ENCODE measurements at regions not wholly inside any gene's neighbourhood (a gene's known extent, or its start where the extent isn't known, plus 50 kb on each side); places are given as distances from the start of the nearest gene placed in this dataset.

DNA sequence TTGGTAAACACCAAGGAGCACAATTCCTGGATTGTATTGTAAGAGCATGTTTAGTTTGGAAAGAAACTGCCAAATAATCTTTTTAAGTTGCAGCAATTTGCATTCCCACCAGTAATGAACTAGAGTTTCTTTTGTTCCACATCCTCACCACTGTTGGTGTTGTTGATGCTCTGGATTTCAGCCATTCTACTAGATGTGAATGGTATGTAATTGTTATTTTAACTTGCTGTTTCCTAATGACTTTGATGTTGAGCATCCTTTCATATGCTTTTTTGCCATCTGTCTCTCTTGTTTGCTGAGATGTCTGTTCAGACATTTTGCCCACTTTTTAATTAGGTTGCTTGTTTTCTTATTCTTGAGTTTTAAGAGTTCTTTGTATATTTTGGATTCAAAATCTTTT lies 1654.1 kb downstream of the GRIK2 start:
- DNase-seq (ENCODE audit: low read depth in 2 of 2) = no peak

DNA sequence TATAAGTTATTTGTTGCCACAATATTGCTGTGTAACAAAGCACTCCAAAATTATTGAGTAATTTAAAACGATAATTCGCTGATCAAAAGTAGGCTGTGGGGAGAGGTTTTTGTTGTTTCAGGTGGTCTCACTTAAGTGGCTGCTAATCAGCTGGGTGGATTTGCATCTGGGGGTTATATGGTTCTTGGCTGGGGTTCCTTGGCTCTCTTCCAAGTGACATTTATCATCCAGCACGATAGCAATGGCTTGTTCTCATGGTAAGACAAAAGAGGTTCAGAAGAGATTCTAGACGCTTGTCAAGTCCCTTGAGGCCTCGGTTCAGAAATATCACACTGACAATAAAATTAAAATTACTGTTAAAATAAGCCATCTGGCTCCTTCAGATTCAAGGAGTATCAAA lies 1648.8 kb downstream of the GRIK2 start:
- no peak for DNase-seq (ENCODE audit: low read depth in 2 of 2)

DNA sequence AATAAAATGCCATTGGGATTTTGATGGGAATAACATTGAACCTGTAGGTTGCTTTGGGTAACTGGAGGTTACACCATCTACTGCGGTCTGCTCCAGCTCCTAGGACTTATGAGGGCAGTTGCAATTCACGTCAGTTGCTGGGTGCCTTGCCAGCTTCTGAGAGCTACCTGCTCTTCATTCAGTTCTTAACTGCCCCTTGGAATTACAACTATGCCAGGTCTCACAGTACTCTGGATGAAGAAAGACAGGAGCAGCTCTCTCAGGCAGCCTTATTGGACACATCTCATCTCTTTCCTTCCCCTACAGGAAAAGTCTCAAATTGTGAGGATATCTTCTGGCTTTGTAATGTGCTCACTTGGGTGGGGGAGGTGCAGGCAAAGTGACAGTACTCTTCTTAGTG lies 1643.3 kb downstream of the GRIK2 start:
- DNase-seq (ENCODE audit: low read depth in 2 of 2) = no peak

DNA sequence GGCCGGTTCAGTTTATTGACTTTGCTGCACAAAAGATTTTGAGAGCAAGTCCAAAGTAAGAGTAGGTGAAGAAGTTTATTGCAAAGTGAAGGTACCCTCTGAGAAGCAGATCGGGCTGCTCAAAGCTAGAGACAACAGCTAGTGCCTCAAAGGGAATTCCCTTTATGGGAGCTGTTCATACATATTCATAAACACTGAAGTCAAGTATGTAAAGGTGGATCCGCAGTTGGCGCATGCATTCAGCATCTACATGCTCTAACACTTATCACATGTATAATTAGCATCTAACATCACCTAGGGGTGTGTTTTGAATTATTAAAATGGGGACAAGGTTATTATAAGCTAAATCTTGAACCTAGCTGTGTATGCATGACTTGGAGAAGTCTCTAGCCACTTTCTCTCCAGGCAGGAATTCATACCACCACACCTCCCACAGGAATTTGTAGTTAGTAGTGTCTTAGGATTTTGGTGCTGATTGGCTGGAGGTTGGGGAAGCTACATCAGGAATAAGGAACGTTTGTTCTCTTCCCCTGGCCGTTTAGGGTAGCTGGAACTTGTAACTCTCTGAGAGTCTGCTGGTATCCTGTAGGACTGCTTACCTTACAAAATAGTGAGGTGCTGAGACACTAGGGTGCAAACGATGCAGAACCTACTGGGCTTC lies 1633.9 kb downstream of the GRIK2 start:
- no peak for DNase-seq (ENCODE audit: low read depth in 2 of 2)

DNA sequence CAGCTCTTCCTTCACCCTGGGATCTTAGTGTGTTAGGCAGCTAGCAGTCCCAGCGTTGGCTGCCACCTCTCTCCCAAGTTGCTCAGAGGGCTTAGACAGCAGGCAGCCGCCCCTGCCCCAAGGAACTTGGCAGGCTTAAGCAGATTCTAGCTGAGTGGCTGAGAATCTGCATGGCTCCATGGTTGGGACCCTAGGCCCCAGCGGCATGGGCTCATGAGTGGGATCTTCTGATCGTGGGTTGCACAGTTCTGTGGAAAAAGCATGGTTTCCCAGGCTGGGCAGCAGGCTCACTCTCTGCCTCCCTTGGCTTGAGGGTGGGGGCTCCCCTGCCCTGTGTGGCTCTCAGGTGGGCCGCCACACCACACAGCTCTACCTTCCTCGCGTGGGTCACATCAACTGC lies 1624.9 kb downstream of the GRIK2 start:
- no peak for DNase-seq (ENCODE audit: low read depth in 2 of 2)

DNA sequence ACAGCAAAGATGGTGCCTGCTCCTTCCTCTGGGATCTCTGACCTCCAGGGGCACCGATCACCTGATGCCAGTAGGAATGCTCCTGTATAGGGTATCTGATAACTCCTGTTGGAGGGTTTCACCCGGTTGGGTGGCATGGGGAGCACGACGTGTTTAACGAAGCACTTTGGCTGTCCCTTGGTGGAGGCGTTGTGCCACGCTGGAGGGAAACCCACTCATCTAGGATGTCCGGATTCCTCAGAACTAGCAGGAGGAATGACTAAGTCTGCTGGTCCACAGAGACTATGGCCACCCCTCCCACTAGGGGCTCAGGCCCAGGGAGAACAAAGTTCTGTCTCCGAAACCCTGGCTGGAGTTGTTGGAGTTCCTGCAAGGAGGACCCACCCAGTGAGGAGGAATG lies 1624.4 kb downstream of the GRIK2 start:
- DNase-seq (ENCODE audit: low read depth in 2 of 2) = no peak

DNA sequence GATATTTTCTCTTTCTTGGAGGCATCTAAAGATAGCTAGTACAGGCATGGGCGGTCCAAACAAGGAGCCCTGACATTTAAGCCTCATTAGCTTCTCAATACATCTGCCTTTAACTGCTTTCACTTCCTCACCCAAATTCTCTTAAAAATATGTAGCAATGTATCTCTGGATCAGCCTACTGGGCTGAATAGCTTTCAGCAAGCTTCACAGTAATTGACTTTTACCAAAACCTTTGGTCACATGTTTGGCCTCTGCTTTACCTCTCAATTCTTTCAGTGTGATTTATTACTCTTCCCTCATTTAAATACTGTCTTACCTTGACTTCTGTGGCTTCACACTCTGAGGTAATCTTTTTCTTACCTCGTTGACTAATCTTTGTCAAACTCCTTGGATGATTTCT lies 1618.1 kb downstream of the GRIK2 start:
- DNase-seq (ENCODE audit: low read depth in 2 of 2) = no peak

DNA sequence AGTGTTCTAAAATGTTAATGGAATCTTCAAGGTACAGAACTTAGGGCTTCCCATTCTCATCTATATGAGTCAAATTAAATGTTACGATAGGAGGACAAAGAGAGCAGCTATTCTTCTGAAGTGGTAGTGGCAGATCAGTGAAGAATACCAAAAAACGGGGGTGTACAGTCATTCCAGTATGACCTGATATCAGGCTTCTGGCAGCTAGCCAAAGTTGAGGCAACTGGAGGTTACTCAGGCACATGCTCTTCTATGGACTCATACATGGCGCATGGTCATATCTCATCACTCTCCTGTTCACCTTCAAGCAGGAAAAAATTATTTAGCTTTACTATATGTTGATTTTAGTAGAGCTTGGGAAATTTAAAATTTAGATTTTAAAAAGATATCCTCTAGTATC lies 1608.8 kb downstream of the GRIK2 start:
- no peak for DNase-seq (ENCODE audit: low read depth in 2 of 2)

DNA sequence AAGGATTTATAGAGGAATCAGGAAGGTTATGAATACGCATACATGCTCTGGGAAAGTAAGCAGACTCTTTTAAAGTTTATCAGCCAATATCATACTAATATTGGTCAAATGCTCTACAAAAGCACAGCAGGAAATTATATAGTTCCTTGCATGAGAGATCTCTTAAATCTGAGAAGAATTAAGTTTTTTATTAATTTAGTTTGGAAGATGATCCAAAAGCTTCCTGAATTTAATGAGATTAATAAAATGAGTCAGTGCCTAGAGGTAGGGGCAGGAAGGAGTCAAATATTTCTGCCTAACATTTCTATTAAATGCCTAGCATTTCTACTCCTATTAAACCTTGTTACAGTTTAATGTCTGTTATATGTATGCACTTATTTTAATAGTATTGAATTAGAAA lies 1608.2 kb downstream of the GRIK2 start:
- DNase-seq (ENCODE audit: low read depth in 2 of 2) = no peak

DNA sequence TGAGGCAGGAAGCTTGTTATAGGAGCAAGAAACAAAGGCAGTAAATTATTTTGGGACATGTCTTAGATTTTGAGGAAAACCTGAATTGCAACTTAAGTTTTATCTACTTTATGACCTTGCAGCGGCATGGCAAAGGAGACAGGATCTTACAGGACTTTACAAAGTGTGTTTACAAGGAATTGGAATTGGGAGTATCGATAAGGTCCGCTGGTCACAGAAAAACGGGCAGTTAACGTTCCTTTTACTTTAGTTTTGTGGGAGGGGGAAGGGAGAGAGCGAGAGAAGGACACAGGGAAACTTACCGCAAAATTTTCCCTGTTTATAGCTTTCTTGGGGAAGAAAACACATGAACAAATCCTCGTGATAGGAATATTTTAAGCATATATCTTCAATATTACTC lies 1607.2 kb downstream of the GRIK2 start:
- no peak for DNase-seq (ENCODE audit: low read depth in 2 of 2)

DNA sequence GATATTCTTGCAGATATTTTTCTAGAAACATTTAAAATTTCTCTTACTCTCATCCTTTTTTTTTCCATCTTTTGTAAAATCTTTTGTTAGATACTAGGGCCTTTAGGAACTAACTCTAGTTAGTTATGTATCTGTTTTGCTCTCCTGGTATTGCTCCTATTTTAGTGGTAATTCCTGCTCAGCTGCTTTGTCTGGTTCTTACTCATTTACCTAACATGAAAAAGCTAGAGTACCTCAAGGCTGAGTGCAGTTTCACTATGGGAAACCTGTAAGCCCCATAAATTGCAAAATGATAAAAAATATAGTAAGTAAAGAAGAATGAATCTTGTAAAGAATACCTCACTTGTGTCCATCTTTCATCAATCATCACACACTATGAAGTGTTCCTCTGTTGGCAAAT lies 1602.0 kb downstream of the GRIK2 start:
- no peak for DNase-seq (ENCODE audit: low read depth in 2 of 2)

DNA sequence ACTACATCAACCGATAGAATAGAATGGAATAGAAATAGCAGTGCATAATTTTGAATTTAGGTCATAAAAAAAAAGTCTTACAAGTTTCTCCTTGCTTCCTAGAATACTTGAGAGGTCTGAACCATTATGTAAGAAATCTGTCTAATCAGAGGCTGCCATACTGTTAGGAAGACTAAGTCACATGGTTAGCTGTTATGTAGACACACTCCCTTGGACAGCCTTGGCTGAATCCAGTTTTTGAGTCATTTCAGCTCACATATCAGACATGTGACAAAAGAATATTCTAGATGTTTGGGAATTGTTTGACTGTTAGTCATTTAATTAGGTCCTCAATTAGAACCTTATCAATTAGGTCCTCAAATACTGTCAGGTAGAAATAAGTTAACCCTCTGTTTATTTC lies 1601.4 kb downstream of the GRIK2 start:
- no peak for DNase-seq (ENCODE audit: low read depth in 2 of 2)

DNA sequence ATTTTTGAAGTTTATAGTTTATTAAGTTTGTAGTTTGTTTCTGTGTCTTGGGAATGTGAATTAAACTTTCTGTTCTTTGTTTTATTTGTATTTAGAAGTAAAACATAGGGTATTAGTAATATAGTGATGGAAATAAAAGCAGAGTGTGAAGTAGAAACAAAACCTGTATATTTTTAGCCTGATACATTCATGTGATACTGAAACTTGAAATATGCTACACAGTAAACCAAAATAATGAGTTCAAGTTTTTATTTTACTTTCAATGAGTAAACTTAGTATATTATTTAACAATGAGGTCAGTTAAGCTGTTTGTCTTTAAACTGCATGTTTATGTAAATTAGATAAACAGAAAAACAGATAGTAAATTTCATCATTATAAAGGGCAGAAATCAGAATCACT lies 1592.6 kb downstream of the GRIK2 start:
- DNase-seq (ENCODE audit: low read depth in 2 of 2) = no peak

DNA sequence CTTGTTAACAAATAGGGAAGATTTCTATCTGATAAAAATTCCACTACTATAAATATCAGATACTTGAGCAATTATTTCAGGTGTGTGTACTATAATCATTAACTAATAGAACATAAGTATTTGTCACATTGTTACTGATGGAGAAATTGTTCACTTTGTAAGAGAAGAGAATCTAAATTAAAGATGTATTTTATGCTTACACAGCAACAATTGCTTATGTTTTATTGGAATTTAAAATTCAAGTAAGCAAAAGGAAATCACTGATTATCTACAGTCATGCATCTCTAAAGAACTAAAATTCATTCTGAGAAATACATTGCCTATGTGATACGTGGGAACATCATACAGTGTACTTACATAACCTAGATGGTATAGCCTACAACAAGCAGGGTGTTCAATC lies 1590.8 kb downstream of the GRIK2 start:
- no peak for DNase-seq (ENCODE audit: low read depth in 2 of 2)

DNA sequence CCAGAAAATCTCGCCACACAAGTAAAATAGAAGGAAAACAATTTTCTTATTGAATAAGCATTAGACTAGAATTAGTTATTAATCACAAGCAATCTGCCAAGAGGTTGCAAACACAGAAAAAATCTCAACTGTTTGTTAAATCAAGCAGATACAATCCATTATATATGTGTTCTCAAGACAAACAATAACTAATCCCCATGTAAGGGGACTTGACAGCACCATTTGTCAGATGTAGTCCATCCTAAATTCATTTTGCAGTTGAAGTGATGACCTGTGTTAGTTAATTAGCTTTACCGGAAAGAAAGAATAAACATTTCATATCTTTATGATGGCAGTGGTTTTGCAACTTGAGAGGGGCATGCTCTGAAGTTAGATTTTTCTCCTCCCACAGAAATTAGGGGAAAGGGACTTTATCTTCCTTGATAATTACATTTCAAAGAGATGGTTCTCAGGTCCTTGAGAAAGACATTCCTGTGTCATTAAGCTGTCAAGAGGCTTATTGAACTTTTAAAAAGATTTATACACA lies 1588.0 kb downstream of the GRIK2 start:
- DNase-seq (ENCODE audit: low read depth in 2 of 2) = no peak

DNA sequence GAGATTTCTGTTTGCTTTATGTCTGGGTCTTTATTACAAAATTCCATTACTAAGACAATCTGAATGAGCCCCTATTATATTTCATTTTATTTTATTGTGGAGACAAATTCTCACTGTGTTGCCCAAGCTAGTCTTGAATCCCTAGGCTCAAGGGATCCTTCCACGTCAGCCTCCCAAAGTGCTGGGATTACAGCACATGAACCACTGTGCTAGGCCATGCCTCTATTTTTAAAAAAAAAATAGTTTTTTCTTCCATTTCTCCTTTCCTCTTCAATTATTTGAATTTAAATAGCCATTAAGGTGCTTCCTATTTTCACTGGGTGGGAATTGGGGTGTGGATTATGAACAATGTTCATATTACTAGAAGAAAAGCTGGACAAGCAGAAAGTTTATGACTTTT lies 1587.4 kb downstream of the GRIK2 start:
- no peak for DNase-seq (ENCODE audit: low read depth in 2 of 2)

DNA sequence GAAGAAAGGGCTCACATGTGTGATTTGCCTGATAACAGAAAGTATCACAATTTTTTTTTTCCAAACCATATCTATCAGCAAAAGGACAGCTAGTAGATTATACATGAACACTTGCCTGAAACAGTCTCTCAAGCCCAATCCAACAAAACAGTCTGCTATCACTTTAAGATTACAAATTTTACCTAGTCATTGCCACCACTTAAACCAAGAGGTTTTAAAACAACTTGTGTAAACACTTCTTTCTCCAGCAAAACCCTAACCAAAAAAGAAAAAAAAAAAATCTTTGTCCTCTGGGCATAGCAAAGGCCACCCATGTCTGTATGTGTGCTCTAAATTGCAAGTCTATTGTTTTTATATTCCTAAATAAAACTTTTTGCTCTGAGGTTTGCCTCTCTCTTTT lies 1568.4 kb downstream of the GRIK2 start:
- DNase-seq (ENCODE audit: low read depth in 2 of 2) = no peak

DNA sequence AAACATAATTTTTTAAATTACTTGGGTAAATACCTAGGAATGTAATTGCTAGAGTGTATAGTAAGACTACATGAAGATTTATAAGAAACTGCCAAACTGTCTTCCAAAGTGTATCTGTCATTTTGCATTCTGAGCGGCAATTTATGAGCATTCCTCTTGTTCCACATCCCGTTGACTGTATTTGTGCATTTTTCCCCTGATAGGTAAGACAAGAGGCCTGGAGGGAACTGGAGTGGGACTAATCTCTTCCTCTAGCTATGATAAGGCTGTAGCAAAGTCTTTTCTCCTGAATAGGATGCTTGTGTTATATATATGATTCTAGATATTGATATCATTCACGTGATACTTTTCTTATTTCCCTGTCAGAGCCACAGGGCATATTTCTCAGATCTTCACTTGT lies 1557.5 kb downstream of the GRIK2 start:
- no peak for DNase-seq (ENCODE audit: low read depth in 2 of 2)

DNA sequence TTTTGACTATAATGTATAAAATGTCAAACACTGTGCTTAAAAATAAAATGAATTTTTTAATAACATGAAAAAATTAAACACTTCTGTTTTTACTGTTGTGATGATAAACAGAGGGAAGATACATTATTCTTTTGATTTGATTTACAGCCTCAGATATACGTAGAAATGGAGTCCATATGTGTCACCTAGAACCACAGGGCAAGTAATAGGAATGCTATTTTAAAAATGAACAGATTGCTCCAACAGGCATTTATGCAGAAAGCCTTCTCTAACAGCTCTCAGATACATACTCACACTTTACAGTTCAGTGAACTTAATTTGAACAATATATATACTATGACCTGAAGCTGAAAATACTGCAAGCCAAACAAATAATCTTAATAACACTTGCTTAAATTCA lies 1551.0 kb downstream of the GRIK2 start:
- no peak for DNase-seq (ENCODE audit: low read depth in 2 of 2)

DNA sequence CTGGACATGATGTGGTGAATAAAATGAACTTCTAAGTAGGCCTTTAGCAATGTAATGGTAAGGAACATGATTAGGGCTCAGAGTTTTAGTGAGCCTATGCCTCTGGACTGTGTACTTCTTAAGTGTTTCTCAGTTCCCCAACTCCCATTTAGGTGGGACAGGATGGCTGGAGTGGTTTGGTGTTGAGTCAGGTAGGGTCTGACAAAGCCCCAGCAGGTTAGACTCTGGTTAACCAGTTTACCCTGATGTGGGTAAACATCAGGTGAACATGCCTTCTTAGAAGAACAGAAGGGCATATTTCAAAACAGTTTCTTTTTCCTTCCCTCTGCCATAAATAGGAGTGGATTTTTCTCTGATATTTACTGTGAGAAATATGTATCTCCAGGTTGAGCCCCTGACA lies 1548.7 kb downstream of the GRIK2 start:
- DNase-seq (ENCODE audit: low read depth in 2 of 2) = no peak

DNA sequence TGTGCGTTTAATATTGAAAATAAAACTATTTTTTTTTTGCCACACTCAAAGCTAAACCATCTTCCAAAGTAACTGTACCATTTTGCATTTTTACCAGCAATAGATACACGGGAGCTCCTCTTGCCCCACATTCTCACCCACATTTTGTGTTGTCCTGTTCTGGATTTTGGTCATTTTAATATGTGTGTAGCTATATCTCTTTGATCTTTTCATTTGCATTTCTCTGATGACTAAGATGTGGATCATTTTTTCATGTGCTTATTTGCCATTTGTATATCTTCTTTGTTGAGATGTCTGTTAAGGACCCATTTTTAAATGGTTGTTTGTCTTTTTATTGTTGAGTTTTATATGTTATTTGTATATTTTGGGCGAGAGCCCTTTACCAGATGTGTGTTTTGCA lies 1543.5 kb downstream of the GRIK2 start:
- DNase-seq (ENCODE audit: low read depth in 2 of 2) = no peak

DNA sequence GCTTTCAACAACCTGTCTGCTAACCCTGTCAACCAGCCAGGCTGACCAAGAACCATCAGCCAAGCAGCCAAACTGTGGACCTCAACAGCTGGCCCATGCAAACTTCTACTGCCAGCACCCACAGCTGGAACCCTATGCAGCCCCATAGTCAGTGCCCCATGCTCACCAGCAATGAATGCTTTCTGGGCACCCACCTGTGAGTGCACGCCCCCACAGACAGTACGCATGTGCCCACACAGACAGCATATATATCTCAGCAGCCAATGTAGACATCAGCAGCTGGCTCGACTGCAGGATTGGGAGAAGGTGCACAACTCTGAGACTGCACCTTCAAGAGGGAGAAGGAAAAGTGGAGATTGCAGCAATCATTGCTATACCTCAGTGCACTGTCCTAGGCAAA lies 1534.6 kb downstream of the GRIK2 start:
- no peak for DNase-seq (ENCODE audit: low read depth in 2 of 2)

DNA sequence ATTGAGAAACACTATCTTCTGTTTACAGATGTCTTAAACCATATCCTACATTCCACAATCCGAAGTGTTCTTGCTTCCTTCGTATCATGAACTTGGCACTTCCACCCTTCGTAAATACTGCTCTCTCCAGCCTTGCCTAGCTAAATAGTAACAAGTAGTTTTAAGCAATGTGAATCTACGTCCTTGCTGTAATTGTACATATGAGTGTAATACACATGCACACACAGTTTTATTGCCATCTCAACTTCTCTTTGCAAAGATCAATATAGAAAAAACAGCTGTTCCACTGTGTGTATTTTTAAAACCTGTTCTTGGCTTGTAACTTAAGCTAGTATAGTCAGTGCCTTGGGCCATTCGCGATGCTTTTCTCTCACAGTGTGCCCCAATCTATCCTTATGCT lies 1524.7 kb downstream of the GRIK2 start:
- no peak for DNase-seq (ENCODE audit: low read depth in 2 of 2)

DNA sequence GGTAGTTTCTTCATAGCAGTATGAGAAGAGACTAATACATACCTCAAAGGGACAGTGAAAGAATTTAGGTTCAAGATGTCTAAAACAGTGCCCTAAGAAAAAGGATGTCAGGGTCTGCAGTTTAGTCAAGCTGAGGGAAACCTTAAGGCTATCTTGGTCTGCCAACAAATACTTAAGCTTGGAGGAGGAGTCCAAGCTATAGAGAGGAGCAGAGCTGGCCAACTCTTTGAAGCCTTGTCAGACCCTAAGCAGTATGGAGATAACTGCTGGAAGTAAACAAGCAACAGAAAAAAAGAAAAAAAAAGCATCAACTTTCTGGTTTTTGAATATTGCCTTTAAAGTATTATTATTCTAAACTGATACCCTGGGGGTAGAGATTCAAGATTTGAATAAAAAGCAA lies 1518.1 kb downstream of the GRIK2 start:
- DNase-seq (ENCODE audit: low read depth in 2 of 2) = no peak

Data from stimulated activated CD4-positive, alpha-beta T cell treated with anti-CD3 and anti-CD28 coated beads, Interleukin-4, amount 100 ng/mL, for 48 hours (primary cell).